ENCODE measurements at regions not wholly inside any gene's neighbourhood (a gene's known extent, or its start where the extent isn't known, plus 50 kb on each side); places are given as distances from the start of the nearest gene placed in this dataset.

GRCh38 chr10:130709415-130709814 lies 573.2 kb downstream of the GLRX3 start:
- no peak for TF ChIP-seq POLR2A (IDR thresholded peaks at IDR 0.05)
- no peak for TF ChIP-seq CTCF (IDR thresholded peaks at IDR 0.05)
